Neural cell (in vitro differentiated cells): ENCODE measurements at regions not wholly inside any gene's neighbourhood (a gene's known extent, or its start where the extent isn't known, plus 50 kb on each side); places are given as distances from the start of the nearest gene placed in this dataset.

Source experiments
- CTCF ChIP-seq: fragments of 450-650 bp; IDR thresholded peaks from 2 replicates; pipeline ENCODE4 v1.5.1; 2014; ENCODE audit warnings: antibody characterized with exemption, mild to moderate bottlenecking, moderate library complexity; ENCODE audit not compliant: poor library complexity, severe bottlenecking
- POLR2AphosphoS5 ChIP-seq: IDR thresholded peaks from 2 replicates; pipeline ENCODE4 v1.6.1; 2012
- REST ChIP-seq: IDR thresholded peaks from 2 replicates; pipeline ENCODE4 v1.6.1; 2012; ENCODE audit warnings: borderline replicate concordance
- TAF1 ChIP-seq: IDR thresholded peaks from 2 replicates; pipeline ENCODE4 v1.6.1; 2012; ENCODE audit warnings: low read depth

GRCh38 chrY:15368786-15369185 is 844.5 kb downstream of the NLGN4Y start:
- TF ChIP-seq CTCF (no peak), TAF1 (no peak), POLR2AphosphoS5 (no peak), REST (no peak)
